GM18511 (cell line): ENCODE measurements at regions not wholly inside any gene's neighbourhood (a gene's known extent, or its start where the extent isn't known, plus 50 kb on each side); places are given as distances from the start of the nearest gene placed in this dataset.

Experiments
- ATAC-seq: cut with Tn5 transposase; IDR thresholded peaks from one replicate; pipeline ENCODE4 v1.9.1; 2021; ENCODE audit warnings: mild to moderate bottlenecking, moderate library complexity; ENCODE audit not compliant: unreplicated experiment

- ATAC-seq: no peak
Observed at GRCh38 chr5:167598166-167598565, 693.3 kb upstream of the WWC1 start.

DNA sequence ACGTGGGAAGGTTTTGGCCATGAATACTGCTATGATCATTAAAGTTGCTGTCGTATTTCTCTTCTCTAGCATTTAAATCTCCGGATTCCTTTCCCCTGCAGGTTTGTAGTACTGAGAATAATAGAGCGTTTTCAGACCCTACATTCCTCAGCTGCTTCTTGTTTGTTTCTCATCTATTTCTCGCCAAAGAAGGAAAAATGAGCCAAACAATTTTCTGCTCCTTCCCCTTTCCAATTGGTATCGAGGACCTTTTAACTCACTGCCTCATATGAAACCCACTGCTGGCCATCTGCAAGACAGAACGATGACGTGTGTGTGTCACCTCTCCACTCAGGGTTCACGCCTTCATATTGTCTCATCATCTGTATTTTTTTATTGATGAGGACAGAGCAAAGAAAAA lies 689.4 kb upstream of the WWC1 start:
- ATAC-seq: no peak

DNA sequence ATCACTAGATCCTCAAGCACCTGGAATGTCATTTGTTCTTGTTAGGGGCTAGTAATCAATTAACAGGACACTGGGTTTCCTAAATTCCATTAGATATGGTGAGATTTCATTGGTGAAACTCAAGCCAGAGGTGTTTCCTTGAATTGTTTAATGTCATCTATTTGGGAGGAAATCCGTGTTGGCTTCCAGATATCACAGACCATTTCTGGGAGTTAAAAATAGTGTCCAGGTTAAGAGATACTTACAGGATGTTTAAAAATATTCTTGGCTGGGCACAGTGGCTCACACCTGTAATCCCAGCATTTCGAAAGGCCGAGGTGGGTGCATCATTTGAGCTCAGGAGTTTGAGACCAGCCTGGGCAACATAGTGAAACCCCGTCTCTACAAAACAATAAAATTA lies 688.3 kb upstream of the WWC1 start:
- ATAC-seq: no peak

GRCh38 chr5:167608390-167609272 lies 682.8 kb upstream of the WWC1 start:
- ATAC-seq: no peak

DNA sequence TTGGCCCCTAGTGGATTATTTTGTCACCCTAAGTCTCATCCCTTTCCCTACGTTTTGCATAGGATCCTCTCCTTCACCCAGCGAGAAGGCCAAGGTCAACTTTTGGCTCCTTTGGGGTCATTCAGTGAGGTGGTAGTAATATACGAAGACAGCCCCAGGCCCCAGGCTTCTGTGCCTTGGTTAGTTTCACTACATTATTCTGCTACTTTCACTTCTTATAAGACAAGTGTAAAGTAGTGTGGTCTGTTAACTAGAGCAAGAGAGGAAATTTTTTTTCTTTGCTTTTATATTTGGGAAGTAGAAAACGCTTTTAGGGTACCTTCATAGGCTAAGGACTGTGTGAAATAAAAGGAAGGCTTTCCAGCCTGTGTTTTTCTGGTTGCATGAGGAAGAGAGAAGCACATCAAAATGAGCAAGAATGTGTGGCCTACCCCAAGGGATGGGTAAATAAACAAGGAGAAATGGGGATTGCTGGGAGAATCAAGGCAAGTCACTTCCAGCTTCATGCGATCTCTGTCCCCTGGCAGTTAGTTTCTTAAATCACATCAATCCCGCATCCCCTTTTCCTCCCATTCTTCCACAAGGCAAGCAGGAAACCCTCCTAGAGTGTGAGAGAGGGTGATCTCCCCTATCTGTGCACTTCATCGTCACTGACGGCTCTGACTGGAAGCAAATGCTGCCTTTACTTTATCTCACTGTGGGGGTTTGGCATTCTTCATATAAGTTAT lies 677.0 kb upstream of the WWC1 start:
- ATAC-seq: no peak

DNA sequence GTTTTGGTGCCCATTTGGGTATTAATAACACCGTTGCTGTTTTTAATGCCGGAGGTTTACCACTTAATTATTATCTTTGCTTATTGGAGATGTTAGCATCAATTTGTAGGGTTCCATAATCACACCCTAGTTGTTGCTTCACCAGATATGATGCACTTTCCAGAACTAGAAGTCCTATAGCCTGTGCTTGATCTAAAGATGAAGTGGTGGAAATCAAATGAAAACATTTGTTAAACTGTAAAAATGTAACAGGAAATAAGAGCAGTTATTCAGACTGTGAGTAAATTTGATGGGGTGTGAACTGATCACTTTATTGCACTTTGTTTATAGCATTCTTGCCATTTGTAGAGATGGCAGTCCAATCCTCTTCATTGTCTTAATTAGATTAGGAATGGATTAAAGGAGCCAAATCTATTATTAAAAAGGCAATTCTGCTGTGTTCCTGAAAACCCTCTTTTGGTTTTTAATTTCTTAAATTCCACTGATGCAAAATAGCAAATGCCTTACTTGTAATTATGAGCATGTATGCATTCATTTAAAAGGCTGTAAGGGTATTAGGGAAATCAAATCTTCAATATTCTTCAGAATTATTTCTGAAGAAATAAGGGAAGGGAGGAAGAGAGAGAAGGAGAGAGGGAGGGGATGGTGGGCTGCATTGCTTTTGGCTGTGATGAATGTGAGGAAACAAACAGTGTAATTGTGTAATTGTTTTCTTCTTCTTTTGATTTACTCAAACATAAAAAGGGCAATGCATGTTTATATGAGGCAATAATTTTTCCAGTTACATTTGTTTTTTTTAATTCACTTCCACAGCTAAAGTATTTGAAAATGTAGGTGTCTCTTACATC lies 675.2 kb upstream of the WWC1 start:
- ATAC-seq: no peak

DNA sequence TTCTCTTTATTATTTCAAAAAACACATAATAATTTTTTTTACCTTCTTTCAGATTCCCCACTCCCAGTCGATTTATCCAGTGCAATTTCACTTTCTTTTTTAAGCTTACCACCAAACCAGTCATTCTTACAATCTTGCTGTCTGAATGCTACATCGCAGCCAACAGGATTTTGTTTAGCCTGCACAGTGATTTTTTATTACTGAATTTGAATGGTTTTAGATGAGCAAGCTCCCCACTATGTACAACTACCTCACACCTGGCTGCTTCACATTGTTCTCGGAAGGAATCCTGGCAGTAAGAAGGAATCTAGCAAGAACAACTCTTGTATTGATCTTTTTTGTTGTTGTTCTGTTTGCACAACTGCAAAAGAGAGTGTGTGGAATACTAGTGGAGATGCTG lies 668.1 kb upstream of the WWC1 start:
- ATAC-seq: no peak

DNA sequence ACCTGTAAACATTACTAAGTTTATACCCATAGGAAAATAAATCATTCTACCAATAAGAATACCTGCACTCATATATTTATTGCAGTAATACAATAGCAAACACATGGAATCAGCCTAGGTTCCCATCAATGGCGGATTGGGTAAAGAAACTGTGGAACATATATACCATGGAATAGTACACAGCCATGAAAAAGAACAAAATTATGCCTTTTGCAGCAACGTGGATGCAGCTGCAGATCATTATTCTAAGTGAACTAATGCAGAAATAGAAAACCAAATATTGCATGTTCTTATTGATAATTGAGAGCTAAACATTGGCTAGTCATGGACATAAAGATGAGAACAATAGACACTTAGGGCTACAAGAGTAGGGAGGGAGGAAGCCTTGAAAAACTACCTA lies 667.4 kb upstream of the WWC1 start:
- ATAC-seq: no peak

- no peak for ATAC-seq
Observed at GRCh38 chr5:167626341-167627123, 664.9 kb upstream of the WWC1 start.

DNA sequence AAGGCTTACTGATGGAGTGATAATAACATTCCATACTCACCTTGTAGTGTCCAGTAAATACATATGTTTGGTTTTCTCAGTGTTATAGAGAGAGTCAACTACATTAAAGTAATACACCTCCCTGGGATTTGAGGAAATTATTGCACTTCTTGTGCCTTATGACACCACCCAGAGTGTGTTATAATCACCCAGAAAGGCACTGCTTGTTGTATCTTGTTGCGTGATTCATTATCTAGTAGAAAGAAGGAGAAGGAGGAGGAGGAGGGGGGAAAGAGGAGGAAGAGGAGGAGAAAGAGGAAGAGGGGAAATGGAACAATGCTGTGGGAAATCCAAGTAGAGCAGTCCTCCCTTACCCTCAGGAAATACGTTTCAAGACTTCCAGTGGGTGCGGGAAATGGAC lies 661.8 kb upstream of the WWC1 start:
- ATAC-seq: no peak

- no peak for ATAC-seq
Observed at GRCh38 chr5:167631191-167631590, 660.3 kb upstream of the WWC1 start.

DNA sequence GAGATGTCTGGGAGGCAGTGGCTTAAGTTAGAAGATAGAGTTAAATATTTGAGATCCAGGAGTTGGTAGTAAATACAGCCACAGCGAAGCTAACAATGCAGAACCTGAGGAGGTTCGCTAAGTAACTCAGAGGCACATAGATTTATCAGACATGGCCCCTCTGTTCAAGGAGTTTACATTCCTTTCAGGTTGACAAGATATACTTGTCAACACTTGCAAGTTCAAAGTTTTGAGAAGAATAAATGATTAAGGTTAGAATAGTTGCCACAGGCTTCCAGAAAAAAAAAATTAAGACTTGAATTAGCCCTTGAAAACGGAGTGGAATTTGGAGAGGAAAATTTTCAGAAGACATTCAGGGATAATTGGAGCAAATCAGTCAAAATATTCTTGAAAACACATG lies 658.3 kb upstream of the WWC1 start:
- ATAC-seq: no peak

DNA sequence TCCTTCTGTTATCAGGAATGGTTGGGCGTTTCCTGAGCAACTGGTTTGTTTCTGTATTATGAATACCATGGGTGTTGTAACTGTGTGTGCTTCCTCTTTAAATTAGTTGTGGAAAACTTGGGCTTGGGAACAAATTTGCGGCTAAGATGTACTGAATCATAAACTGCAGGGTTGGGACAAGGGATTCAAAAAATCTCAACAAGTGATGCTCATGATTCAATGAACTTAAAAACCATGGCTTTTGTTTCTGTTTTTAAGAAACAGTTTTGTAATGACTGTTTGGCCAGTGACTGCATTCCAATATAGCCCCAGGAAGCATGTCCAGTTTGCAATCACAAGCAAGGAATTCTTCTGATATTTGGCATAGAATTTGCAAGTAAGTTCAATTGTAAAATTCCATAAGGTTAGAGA lies 657.5 kb upstream of the WWC1 start:
- ATAC-seq: no peak

DNA sequence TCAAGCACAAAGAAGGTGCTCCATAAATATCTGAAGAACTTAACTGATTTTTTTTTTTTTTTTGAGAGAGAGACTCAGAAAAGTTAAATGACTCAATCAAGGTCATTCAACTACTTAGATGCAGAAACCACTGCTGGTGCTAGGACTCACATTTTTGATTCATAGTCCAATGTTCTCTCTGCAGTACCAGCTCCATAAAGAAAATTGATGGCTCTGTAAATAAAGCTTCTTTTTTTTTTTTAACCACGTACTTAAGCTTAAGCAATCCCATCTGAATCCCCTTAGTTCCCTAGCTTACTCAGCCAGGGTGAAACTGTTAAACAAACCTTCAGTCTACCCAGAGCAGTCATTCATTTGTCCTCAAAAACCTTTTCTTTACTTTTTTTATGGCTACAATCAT lies 657.0 kb upstream of the WWC1 start:
- no peak for ATAC-seq

DNA sequence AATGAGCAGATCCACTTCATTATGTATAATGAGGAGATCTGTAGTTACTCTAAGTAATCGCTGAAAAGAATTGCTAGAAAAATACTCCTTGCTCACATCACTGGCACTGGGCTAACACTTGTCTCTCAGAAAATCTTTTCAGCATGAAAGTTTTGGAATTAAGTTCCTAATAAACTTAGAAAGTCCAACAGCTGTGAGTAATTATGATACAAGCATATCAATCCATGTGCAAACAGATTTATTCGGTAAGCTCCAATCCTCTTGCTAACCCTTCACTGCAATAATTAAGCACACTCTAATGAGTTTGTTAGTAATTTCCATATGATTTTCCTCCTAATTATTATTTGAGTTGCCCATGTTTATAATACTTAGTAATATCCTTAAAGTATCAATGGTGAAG lies 652.6 kb upstream of the WWC1 start:
- ATAC-seq: no peak

GRCh38 chr5:167639273-167639672 lies 652.2 kb upstream of the WWC1 start:
- no peak for ATAC-seq

DNA sequence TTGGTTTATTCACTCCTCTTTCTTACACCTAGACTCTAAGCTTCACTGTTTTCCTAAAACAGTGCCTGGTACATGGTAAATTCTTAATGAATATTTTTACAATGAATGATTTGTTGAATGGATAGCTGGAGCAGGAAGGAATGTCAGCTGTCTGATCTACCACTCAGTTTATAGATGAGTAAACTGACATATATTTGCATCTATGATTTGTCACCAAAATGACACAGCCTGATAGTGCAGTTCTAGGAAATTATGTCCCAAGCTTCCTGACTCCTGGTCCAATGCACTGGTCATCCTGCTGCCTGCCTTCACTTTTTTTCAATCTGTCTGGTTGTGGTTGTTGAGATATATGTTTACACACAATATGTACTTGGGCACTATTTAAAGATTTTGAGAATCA lies 651.7 kb upstream of the WWC1 start:
- ATAC-seq: no peak

- no peak for ATAC-seq
Observed at GRCh38 chr5:167642181-167642580, 649.3 kb upstream of the WWC1 start.

DNA sequence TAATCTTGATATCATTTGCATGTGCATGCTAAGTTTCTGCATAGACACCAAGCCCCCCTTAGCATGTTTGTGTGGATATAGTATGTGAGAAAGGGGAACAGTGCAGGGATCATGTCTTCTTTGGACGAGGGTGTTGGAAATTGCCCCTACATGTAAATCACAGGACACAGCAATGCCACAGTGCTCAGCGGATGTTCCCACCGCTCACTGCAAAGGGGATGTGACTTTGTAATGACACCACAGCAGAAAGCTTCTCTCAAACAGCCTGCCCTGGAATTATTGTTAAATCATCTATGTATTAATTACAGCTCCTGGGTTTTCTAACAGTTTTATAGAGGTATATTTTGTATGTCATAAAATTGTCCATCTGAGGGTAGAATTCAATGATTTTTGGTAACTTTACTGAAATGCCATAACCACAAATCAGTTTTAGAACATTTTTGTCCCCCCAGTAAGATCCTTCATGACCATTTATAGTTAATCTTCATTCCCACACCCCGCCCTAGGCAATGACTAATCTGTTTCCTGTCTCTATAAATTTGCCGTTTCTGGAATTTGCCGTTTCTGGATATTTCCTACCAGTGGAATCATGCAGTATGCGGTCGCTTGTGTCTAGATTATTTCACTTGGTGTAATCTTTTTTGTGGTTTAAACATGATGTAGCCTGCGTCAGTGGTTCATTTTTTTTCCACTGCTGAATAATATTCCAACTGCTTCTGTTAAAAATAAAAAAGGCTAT lies 648.5 kb upstream of the WWC1 start:
- no peak for ATAC-seq
